ENCODE measurements at regions not wholly inside any gene's neighbourhood (a gene's known extent, or its start where the extent isn't known, plus 50 kb on each side); places are given as distances from the start of the nearest gene placed in this dataset. TPM values are rescaled to one million over a fixed set of nuclear protein-coding genes. Genes with fewer than 3 reads are reported as not detected.

DNA sequence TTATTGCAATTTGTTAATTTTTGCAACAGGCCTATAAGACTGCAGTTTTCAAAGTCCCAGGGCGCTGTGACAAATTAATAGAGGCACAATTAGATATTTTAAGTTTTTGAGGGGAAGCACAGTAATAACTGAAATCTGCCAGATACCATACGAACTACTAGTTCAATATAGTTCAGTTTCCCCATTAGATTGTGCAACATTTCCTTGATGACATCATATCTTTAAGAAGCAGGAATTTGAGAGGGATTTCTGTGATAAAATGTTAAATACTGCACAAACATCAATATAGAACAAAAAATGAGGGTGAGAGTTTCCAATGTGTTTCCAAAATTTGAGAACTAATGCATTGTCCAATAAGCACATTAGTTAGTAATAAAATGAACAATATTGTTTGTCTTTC lies 56.7 kb upstream of the GRIN3A start:
- H3K4me3 ChIP-seq (ENCODE audit: low read depth, low read length) = no peak overlapping the region
- TF ChIP-seq, protein P1, sequence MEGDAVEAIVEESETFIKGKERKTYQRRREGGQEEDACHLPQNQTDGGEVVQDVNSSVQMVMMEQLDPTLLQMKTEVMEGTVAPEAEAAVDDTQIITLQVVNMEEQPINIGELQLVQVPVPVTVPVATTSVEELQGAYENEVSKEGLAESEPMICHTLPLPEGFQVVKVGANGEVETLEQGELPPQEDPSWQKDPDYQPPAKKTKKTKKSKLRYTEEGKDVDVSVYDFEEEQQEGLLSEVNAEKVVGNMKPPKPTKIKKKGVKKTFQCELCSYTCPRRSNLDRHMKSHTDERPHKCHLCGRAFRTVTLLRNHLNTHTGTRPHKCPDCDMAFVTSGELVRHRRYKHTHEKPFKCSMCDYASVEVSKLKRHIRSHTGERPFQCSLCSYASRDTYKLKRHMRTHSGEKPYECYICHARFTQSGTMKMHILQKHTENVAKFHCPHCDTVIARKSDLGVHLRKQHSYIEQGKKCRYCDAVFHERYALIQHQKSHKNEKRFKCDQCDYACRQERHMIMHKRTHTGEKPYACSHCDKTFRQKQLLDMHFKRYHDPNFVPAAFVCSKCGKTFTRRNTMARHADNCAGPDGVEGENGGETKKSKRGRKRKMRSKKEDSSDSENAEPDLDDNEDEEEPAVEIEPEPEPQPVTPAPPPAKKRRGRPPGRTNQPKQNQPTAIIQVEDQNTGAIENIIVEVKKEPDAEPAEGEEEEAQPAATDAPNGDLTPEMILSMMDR (IDR thresholded peaks at IDR 0.05; ENCODE audit: low read depth, low read length) = no peak
- DNase-seq (ENCODE audit: low read depth, low spot score) = no peak
- H3K9me3 ChIP-seq (ENCODE audit: control insufficient read depth, insufficient read depth, low read length) = peaks cover 3% of the 10 kb centered on the region; the same call in 1 of the 2 replicates
- POLR2A ChIA-PET = no interaction called here
- no peaks in the 10 kb centered on the region for H3K27me3 ChIP-seq (ENCODE audit: control insufficient read depth, insufficient read depth, low read length)
- no peak overlapping the region for H3K27ac ChIP-seq (ENCODE audit: low read depth, low read length)
- CTCF ChIA-PET = no interaction called here

DNA sequence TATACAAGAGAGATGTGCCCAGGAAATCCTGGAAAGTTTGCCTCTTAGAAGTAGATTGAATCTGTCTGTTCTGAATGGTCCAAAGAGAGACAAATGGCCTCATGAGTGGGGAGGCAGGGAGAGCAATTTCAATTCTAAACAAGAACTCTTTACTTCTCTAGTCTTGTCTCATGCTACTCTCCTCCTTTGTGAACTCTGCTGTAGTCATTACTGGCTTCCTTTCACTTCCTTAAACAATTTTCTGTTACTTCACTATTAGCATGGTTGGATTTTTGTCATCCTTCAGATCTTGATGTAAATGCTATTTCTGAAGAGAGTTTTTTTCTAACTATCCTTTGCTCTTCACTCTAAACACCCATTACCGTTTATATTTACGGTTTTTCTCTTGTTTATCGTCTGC lies 54.0 kb upstream of the GRIN3A start:
- no peak for DNase-seq (ENCODE audit: low read depth, low spot score)
- Histone ChIP-seq H3K27ac (ENCODE audit: low read depth, low read length) (no peak overlapping the region), H3K4me3 (ENCODE audit: low read depth, low read length) (no peak overlapping the region), H3K9me3 (ENCODE audit: control insufficient read depth, insufficient read depth, low read length) (peaks cover 3% of the 10 kb centered on the region; the same call in 1 of the 2 replicates), H3K27me3 (ENCODE audit: control insufficient read depth, insufficient read depth, low read length) (no peaks in the 10 kb centered on the region)
- CTCF ChIA-PET = no interaction called here
- TF ChIP-seq, protein P1 (IDR thresholded peaks at IDR 0.05; ENCODE audit: low read depth, low read length) = no peak
- POLR2A ChIA-PET = no interaction called here

DNA sequence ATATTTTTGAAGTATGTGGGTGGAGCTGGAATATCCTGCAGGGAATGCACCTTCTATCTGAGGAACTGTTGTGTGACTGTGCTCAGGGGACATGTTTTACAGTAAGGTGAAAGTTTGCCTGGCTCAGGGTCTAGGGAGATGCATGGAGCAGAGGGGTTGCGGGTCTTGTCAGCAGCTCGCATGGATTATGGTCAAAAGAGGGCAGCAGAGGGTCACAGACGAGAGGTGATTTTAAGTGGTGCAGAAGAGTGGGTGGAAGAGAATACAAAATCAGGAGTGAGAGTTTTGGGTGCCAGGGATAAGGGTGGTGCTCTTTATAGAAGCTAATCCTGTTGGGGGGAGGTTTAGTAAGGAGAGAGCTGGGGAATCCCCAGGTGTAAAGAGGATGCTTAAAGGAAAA lies 53.5 kb upstream of the GRIN3A start:
- CTCF ChIA-PET = no interaction called here

DNA sequence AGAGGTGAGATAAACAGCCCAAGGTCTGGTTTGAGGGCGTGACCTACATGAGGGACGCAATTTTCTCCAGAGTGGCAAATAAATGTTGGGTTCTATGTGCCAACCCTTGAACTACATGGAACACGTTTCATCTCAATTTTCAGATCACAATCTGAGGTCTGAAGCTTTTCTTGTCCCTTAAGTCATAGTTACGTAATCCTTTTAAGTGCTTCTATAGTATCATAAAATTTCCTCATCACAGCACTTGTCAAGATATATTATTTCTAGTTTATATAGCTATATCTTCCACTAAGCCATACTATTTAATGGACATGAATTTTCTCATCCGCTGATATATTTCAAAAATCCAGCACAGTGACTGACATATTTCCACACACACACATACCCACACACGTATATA lies 53.1 kb upstream of the GRIN3A start:
- ChIA-PET CTCF (no interaction called here), POLR2A (no interaction called here)
- no peaks in the 10 kb centered on the region for H3K27me3 ChIP-seq (ENCODE audit: control insufficient read depth, insufficient read depth, low read length)
- DNase-seq (ENCODE audit: low read depth, low spot score) = no peak
- TF ChIP-seq, protein P1 (IDR thresholded peaks at IDR 0.05; ENCODE audit: low read depth, low read length) = no peak
- no peak overlapping the region for H3K4me3 ChIP-seq (ENCODE audit: low read depth, low read length)
- no peak overlapping the region for H3K27ac ChIP-seq (ENCODE audit: low read depth, low read length)
- peaks cover 3% of the 10 kb centered on the region; the same call in 1 of the 2 replicates for H3K9me3 ChIP-seq (ENCODE audit: control insufficient read depth, insufficient read depth, low read length)

More for the DNA sequence above, 53.5 kb upstream of the GRIN3A start:
- DNase-seq (ENCODE audit: low read depth, low spot score) = no peak
- POLR2A ChIA-PET = no interaction called here
- no peaks in the 10 kb centered on the region for H3K27me3 ChIP-seq (ENCODE audit: control insufficient read depth, insufficient read depth, low read length)
- TF ChIP-seq, protein P1 (IDR thresholded peaks at IDR 0.05; ENCODE audit: low read depth, low read length) = no peak
- no peak overlapping the region for H3K27ac ChIP-seq (ENCODE audit: low read depth, low read length)
- no peak overlapping the region for H3K4me3 ChIP-seq (ENCODE audit: low read depth, low read length)
- H3K9me3 ChIP-seq (ENCODE audit: control insufficient read depth, insufficient read depth, low read length) = peaks cover 3% of the 10 kb centered on the region; the same call in 1 of the 2 replicates

Small RNA genes in the stretch of these regions (small RNA-seq; reads per million reads assigned to genes)
- not detected for gene RNU6-329P (ENCODE audit: insufficient read length, low read depth)

All from AG04450 (cell line).